ENCODE measurements at regions not wholly inside any gene's neighbourhood (a gene's known extent, or its start where the extent isn't known, plus 50 kb on each side); places are given as distances from the start of the nearest gene placed in this dataset.

DNA sequence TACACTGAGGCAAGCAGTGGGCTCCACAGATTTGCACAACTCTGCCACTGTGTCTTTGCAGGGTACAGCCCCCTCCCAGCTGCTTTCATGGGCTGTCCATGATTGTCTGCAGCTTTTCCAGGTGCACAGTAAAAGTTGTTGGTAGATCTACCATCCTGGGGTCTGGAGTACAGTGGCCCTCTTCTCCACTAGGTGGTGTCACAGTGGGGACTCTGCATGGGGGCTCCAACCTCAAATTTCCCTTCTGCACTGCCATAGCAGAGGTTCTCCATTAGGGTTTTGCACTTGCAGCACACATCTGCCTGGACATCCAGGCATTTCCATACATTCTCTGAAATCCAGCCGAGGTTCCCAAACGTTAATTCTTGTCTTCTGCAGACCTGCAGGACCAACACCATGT is 1002.3 kb downstream of the FAM133A start:
- peaks cover 22% of the 10 kb centered on the region for H3K9me3 Mint-ChIP-seq
- no peaks in the 10 kb centered on the region for H4K20me1 ChIP-seq (replicated peaks; ENCODE audit: insufficient read depth)
- peaks cover 4% of the 10 kb centered on the region; the same call in 1 of the 2 replicates for H3K79me2 ChIP-seq (replicated peaks; ENCODE audit: insufficient read depth)
- H3K4me1 Mint-ChIP-seq = no peaks in the 10 kb centered on the region
- no peaks in the 10 kb centered on the region for H3K4me1 ChIP-seq (ENCODE audit: insufficient read depth)
- peaks cover 81% of the 10 kb centered on the region for H3K36me3 Mint-ChIP-seq (ENCODE audit: low read depth)
- H3K27me3 ChIP-seq (ENCODE audit: insufficient read depth) = no peaks in the 10 kb centered on the region
- no peaks in the 10 kb centered on the region for H3K9me2 ChIP-seq (ENCODE audit: insufficient read depth)
- TF ChIP-seq ZNF114 (CRISPR knock-in tag; IDR thresholded peaks at IDR 0.05) (no peak), JUNB (IDR thresholded peaks at IDR 0.05; ENCODE audit: unreplicated experiment) (no peak)
- TF ChIP-seq, protein P1, sequence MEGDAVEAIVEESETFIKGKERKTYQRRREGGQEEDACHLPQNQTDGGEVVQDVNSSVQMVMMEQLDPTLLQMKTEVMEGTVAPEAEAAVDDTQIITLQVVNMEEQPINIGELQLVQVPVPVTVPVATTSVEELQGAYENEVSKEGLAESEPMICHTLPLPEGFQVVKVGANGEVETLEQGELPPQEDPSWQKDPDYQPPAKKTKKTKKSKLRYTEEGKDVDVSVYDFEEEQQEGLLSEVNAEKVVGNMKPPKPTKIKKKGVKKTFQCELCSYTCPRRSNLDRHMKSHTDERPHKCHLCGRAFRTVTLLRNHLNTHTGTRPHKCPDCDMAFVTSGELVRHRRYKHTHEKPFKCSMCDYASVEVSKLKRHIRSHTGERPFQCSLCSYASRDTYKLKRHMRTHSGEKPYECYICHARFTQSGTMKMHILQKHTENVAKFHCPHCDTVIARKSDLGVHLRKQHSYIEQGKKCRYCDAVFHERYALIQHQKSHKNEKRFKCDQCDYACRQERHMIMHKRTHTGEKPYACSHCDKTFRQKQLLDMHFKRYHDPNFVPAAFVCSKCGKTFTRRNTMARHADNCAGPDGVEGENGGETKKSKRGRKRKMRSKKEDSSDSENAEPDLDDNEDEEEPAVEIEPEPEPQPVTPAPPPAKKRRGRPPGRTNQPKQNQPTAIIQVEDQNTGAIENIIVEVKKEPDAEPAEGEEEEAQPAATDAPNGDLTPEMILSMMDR (conservative IDR thresholded peaks at IDR 0.05; ENCODE audit: low read depth in 2 of 2) = peak; percentile 37 to 41
- H3K4me3 Mint-ChIP-seq = no peak overlapping the region
- ATAC-seq (no peak), DNase-seq (ENCODE audit: low spot score) (peak; percentile 9)
- no peak overlapping the region for H3K27ac ChIP-seq (ENCODE audit: low read depth)
- no peak overlapping the region for H3K4me3 ChIP-seq
- no peaks in the 10 kb centered on the region for H3K27me3 Mint-ChIP-seq (ENCODE audit: insufficient read depth, low read depth, poor library complexity)
- no peak overlapping the region for H2AFZ ChIP-seq
- H3K4me2 ChIP-seq = no peak overlapping the region
- H3K36me3 ChIP-seq (ENCODE audit: insufficient read depth) = no peaks in the 10 kb centered on the region; the same call in 1 of the 2 replicates
- H3K27ac Mint-ChIP-seq = no peak overlapping the region
- H3F3A ChIP-seq (replicated peaks; ENCODE audit: low read depth) = no peaks in the 10 kb centered on the region

DNA sequence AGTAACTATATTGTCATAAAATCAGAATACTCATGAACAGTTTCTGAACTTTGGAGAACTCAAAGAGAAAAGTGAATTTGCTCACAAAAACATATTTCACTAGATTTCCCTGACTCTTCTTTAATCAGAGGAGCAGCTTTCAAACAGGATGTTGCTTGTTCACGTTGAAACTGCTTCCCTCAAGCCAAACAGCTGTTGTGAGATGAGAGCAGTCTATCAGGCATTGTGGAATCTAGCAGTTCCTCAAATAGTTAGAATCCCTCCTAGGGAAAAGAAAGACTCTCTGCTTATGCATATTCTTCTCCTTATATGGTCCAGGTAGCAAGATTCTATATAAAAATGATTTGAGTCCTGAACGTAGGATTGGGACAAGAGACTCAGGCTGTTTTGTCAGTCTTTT is 1012.1 kb downstream of the FAM133A start:
- no peaks in the 10 kb centered on the region for H3K9me2 ChIP-seq (ENCODE audit: insufficient read depth)
- Mint-ChIP-seq H3K4me1 (peaks cover 5% of the 10 kb centered on the region; the same call in 2 of the 3 replicates), H3K27ac (no peak overlapping the region), H3K36me3 (ENCODE audit: low read depth) (peaks cover 62% of the 10 kb centered on the region), H3K27me3 (ENCODE audit: insufficient read depth, low read depth, poor library complexity) (peaks cover 2% of the 10 kb centered on the region), H3K9me3 (peaks cover 31% of the 10 kb centered on the region), H3K4me3 (no peak overlapping the region)
- no peak overlapping the region for H3K27ac ChIP-seq (ENCODE audit: low read depth)
- DNase-seq (ENCODE audit: low spot score) = no peak
- no peak for ATAC-seq
- H3F3A ChIP-seq (replicated peaks; ENCODE audit: low read depth) = no peaks in the 10 kb centered on the region
- H3K79me2 ChIP-seq (replicated peaks; ENCODE audit: insufficient read depth) = peaks cover 30% of the 10 kb centered on the region
- H3K4me2 ChIP-seq = no peak overlapping the region
- H3K4me3 ChIP-seq = no peak overlapping the region
- no peaks in the 10 kb centered on the region for H4K20me1 ChIP-seq (replicated peaks; ENCODE audit: insufficient read depth)
- no peak overlapping the region for H2AFZ ChIP-seq
- no peaks in the 10 kb centered on the region for H3K27me3 ChIP-seq (ENCODE audit: insufficient read depth)
- peaks cover 32% of the 10 kb centered on the region for H3K4me1 ChIP-seq (ENCODE audit: insufficient read depth)
- H3K36me3 ChIP-seq (ENCODE audit: insufficient read depth) = peaks cover 8% of the 10 kb centered on the region
- no peak for TF ChIP-seq STAT1 (IDR thresholded peaks at IDR 0.05; ENCODE audit: unreplicated experiment)
- no peak for TF ChIP-seq EZH2 (IDR thresholded peaks at IDR 0.05; ENCODE audit: low read depth, unreplicated experiment)
- TF ChIP-seq CREB1 (CRISPR knock-in tag; IDR thresholded peaks at IDR 0.05; ENCODE audit: low read depth) = no peak
- no peak for TF ChIP-seq EZH2phosphoT487 (IDR thresholded peaks at IDR 0.05; ENCODE audit: unreplicated experiment)
- no peak for TF ChIP-seq POLR2AphosphoS5 (IDR thresholded peaks at IDR 0.05; ENCODE audit: low read depth)
- TF ChIP-seq JUNB (IDR thresholded peaks at IDR 0.05; ENCODE audit: unreplicated experiment) = no peak
- TF ChIP-seq, protein P1 (conservative IDR thresholded peaks at IDR 0.05; ENCODE audit: low read depth in 2 of 2) = no peak
- TF ChIP-seq, protein P2, sequence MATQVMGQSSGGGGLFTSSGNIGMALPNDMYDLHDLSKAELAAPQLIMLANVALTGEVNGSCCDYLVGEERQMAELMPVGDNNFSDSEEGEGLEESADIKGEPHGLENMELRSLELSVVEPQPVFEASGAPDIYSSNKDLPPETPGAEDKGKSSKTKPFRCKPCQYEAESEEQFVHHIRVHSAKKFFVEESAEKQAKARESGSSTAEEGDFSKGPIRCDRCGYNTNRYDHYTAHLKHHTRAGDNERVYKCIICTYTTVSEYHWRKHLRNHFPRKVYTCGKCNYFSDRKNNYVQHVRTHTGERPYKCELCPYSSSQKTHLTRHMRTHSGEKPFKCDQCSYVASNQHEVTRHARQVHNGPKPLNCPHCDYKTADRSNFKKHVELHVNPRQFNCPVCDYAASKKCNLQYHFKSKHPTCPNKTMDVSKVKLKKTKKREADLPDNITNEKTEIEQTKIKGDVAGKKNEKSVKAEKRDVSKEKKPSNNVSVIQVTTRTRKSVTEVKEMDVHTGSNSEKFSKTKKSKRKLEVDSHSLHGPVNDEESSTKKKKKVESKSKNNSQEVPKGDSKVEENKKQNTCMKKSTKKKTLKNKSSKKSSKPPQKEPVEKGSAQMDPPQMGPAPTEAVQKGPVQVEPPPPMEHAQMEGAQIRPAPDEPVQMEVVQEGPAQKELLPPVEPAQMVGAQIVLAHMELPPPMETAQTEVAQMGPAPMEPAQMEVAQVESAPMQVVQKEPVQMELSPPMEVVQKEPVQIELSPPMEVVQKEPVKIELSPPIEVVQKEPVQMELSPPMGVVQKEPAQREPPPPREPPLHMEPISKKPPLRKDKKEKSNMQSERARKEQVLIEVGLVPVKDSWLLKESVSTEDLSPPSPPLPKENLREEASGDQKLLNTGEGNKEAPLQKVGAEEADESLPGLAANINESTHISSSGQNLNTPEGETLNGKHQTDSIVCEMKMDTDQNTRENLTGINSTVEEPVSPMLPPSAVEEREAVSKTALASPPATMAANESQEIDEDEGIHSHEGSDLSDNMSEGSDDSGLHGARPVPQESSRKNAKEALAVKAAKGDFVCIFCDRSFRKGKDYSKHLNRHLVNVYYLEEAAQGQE (IDR thresholded peaks at IDR 0.05; ENCODE audit: unreplicated experiment) = no peak
- no peak for TF ChIP-seq NANOG (IDR thresholded peaks at IDR 0.05; ENCODE audit: borderline replicate concordance)
- no peak for TF ChIP-seq ZNF331 (CRISPR knock-in tag; IDR thresholded peaks at IDR 0.05; ENCODE audit: low read depth)
- no peak for TF ChIP-seq ZNF114 (CRISPR knock-in tag; IDR thresholded peaks at IDR 0.05)
- TF ChIP-seq, protein P3, sequence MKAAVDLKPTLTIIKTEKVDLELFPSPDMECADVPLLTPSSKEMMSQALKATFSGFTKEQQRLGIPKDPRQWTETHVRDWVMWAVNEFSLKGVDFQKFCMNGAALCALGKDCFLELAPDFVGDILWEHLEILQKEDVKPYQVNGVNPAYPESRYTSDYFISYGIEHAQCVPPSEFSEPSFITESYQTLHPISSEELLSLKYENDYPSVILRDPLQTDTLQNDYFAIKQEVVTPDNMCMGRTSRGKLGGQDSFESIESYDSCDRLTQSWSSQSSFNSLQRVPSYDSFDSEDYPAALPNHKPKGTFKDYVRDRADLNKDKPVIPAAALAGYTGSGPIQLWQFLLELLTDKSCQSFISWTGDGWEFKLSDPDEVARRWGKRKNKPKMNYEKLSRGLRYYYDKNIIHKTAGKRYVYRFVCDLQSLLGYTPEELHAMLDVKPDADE (IDR thresholded peaks at IDR 0.05) = no peak

Measured in GM23338 (cell line).